ENCODE measurements at regions not wholly inside any gene's neighbourhood (a gene's known extent, or its start where the extent isn't known, plus 50 kb on each side); places are given as distances from the start of the nearest gene placed in this dataset.

GRCh38 chr5:144960296-144960695, 789.6 kb downstream of the KCTD16 start:
- Histone ChIP-seq H2AFZ (no peak overlapping the region), H3K4me1 (no peaks in the 10 kb centered on the region), H3K79me2 (no peaks in the 10 kb centered on the region), H3K36me3 (ENCODE audit: control insufficient read depth, insufficient read depth, low read length) (no peaks in the 10 kb centered on the region), H3K4me2 (ENCODE audit: low read length) (no peak overlapping the region), H3K4me3 (ENCODE audit: low read depth, low read length) (no peak overlapping the region), H3K9me3 (ENCODE audit: control insufficient read depth, low read length) (no peaks in the 10 kb centered on the region), H3K27ac (no peak overlapping the region), H3K9ac (no peak overlapping the region), H3K27me3 (ENCODE audit: control insufficient read depth, insufficient read depth, low read length) (no peaks in the 10 kb centered on the region)
- no peak for TF ChIP-seq CTCF (IDR thresholded peaks at IDR 0.05)

DNA sequence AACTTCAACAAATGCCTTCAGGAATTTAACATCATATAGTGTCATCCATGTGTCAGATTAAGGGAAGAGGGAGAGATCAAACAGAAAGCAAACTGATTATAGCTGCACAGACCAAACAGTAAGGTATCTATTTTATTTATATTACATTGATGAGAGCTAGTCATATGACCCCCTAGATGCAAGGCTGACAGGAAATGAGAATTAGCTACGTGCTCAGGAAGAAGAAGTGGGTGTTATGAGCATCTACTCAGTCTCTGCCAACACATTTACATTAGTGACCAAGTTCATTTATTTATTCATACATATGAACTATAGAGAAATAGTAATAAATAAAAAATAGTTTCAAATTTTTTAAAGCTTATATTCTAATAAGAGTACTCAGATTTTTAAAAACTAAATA, 787.3 kb downstream of the KCTD16 start:
- Histone ChIP-seq H3K4me2 (ENCODE audit: low read length) (no peak overlapping the region), H3K79me2 (no peaks in the 10 kb centered on the region), H3K9ac (no peak overlapping the region), H3K27me3 (ENCODE audit: control insufficient read depth, insufficient read depth, low read length) (no peaks in the 10 kb centered on the region), H3K9me3 (ENCODE audit: control insufficient read depth, low read length) (no peaks in the 10 kb centered on the region), H3K36me3 (ENCODE audit: control insufficient read depth, insufficient read depth, low read length) (no peaks in the 10 kb centered on the region), H3K27ac (no peak overlapping the region), H3K4me3 (ENCODE audit: low read depth, low read length) (no peak overlapping the region), H3K4me1 (no peaks in the 10 kb centered on the region), H2AFZ (no peak overlapping the region)
- TF ChIP-seq CTCF (IDR thresholded peaks at IDR 0.05), result no peak

DNA sequence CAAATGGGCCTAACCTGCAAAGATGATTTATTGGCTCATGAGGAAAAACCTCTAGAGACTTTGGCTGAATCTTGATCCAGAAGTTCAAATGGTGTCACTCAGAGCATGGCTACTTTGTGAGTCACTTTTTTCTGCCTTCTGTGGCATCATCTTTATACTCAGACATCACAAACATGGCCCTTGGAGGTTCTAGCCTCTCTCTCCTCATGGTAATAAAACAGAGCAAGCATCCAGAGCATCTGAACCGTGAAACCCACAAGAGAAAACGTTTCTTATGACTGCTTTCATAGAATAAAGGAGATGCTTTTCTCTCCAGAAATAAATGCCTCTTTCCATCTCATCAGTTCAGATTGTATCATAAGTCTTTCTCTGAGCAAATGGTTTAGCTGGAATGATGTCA, 780.3 kb downstream of the KCTD16 start:
- Histone ChIP-seq H3K4me2 (ENCODE audit: low read length) (no peak overlapping the region), H3K4me1 (no peaks in the 10 kb centered on the region), H3K27me3 (ENCODE audit: control insufficient read depth, insufficient read depth, low read length) (no peaks in the 10 kb centered on the region), H3K27ac (no peak overlapping the region), H2AFZ (no peak overlapping the region), H3K36me3 (ENCODE audit: control insufficient read depth, insufficient read depth, low read length) (no peaks in the 10 kb centered on the region), H3K79me2 (no peaks in the 10 kb centered on the region), H3K9ac (no peak overlapping the region), H3K4me3 (ENCODE audit: low read depth, low read length) (no peak overlapping the region), H3K9me3 (ENCODE audit: control insufficient read depth, low read length) (no peaks in the 10 kb centered on the region)
- TF ChIP-seq CTCF (IDR thresholded peaks at IDR 0.05), result no peak

DNA sequence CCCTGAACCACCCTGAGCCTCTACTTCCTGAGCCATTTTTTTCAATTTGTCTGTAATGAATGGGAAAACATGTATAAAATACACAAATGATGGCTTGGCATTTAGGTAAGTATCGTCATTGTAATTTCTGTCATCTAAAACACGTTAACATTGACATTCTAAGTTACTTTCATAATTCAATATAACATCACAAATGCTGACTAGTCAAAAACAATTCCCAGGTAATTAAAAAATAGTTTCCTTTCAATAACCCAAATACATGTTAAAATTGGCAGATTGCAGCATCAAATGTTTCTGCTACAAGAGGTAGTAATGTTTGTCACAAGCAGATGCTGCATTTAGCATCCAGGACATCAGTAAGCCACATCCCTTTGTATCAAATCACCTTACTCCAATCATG, 776.4 kb downstream of the KCTD16 start:
- H3K79me2 ChIP-seq, result no peaks in the 10 kb centered on the region
- TF ChIP-seq CTCF (IDR thresholded peaks at IDR 0.05), result no peak
- no peaks in the 10 kb centered on the region for H3K27me3 ChIP-seq (ENCODE audit: control insufficient read depth, insufficient read depth, low read length)
- no peaks in the 10 kb centered on the region for H3K4me1 ChIP-seq
- H3K36me3 ChIP-seq (ENCODE audit: control insufficient read depth, insufficient read depth, low read length), result no peaks in the 10 kb centered on the region
- no peak overlapping the region for H3K4me2 ChIP-seq (ENCODE audit: low read length)
- no peak overlapping the region for H2AFZ ChIP-seq
- H3K27ac ChIP-seq, result no peak overlapping the region
- no peak overlapping the region for H3K9ac ChIP-seq
- H3K9me3 ChIP-seq (ENCODE audit: control insufficient read depth, low read length), result no peaks in the 10 kb centered on the region
- no peak overlapping the region for H3K4me3 ChIP-seq (ENCODE audit: low read depth, low read length)

- Histone ChIP-seq H3K9me3 (ENCODE audit: control insufficient read depth, low read length) (no peaks in the 10 kb centered on the region), H3K4me3 (ENCODE audit: low read depth, low read length) (no peak overlapping the region), H3K4me2 (ENCODE audit: low read length) (no peak overlapping the region), H3K36me3 (ENCODE audit: control insufficient read depth, insufficient read depth, low read length) (no peaks in the 10 kb centered on the region), H3K79me2 (no peaks in the 10 kb centered on the region), H3K9ac (no peak overlapping the region), H2AFZ (no peak overlapping the region), H3K4me1 (no peaks in the 10 kb centered on the region), H3K27me3 (ENCODE audit: control insufficient read depth, insufficient read depth, low read length) (no peaks in the 10 kb centered on the region), H3K27ac (no peak overlapping the region)
- no peak for TF ChIP-seq CTCF (IDR thresholded peaks at IDR 0.05)
Measured at GRCh38 chr5:144945503-144945902, 774.8 kb downstream of the KCTD16 start.

Measured in parathyroid adenoma (tissue), 2 donors.